PC-9 (cell line): ENCODE measurements at regions not wholly inside any gene's neighbourhood (a gene's known extent, or its start where the extent isn't known, plus 50 kb on each side); places are given as distances from the start of the nearest gene placed in this dataset.

Experiments used
- BruUV-seq: library from RNA; stranded (reverse); fragments of 400-500 nt; replicated peaks from 2 replicates; lab custom pipeline; 2021; lab: Mats Ljungman, UMichigan
- CTCF ChIA-PET: fragments of 300-600 bp; sonication (Branson Sonifier 250); formaldehyde crosslinking; loops from one replicate; lab custom pipeline; 2022; ENCODE audit warnings: antibody characterized with exemption; lab: Charles Lee
- POLR2A ChIA-PET: fragments of 300-600 bp; sonication (Branson Sonifier 250); formaldehyde crosslinking; loops from one replicate; lab custom pipeline; 2022; ENCODE audit warnings: antibody characterized with exemption; ENCODE audit not compliant: unreplicated experiment; lab: Charles Lee
- DNase-seq, 2 experiments: peaks; one replicate each; pipeline versions ENCODE4 v3.0.0 to v3.0.0-alpha.2; 2015 to 2022; ENCODE audit warnings: mixed read lengths in 1 of 2
- H2AFZ ChIP-seq: fragments of 200-600 bp; sonication (generic); 2 replicates; pipeline ENCODE4 v1.8.1; 2017; ENCODE audit warnings: antibody characterized with exemption
- H3F3A ChIP-seq: fragments of 200-600 bp; sonication (generic); 2 replicates; pipeline ENCODE4 v1.8.1; 2017; ENCODE audit warnings: antibody characterized with exemption, mild to moderate bottlenecking, low read depth; ENCODE audit not compliant: insufficient read depth
- H3K27ac ChIP-seq: fragments of 200-600 bp; sonication (generic); 2 replicates; pipeline ENCODE4 v1.6.1; 2016; ENCODE audit warnings: mixed run types
- H3K27me3 ChIP-seq: fragments of 200-600 bp; sonication (generic); 2 replicates; pipeline ENCODE4 v1.6.1; 2016; ENCODE audit warnings: low read depth, mixed run types; ENCODE audit not compliant: insufficient read depth
- H3K36me3 ChIP-seq: fragments of 200-600 bp; sonication (generic); 2 replicates; pipeline ENCODE4 v1.6.1; 2016; ENCODE audit warnings: low read depth, mixed run types
- H3K4me1 ChIP-seq: fragments of 200-600 bp; sonication (generic); replicated peaks from 2 replicates; pipeline ENCODE4 v1.6.1; 2016; ENCODE audit warnings: mixed run types; ENCODE audit not compliant: insufficient read depth
- H3K4me2 ChIP-seq: fragments of 200-600 bp; sonication (generic); 2 replicates; pipeline ENCODE4 v1.6.1; 2017; ENCODE audit warnings: mixed run types
- H3K4me3 ChIP-seq: fragments of 200-600 bp; sonication (generic); 2 replicates; pipeline ENCODE4 v1.6.1; 2016; ENCODE audit warnings: mixed run types
- H3K79me2 ChIP-seq: fragments of 200-600 bp; sonication (generic); 2 replicates; pipeline ENCODE4 v1.6.1; 2017; ENCODE audit warnings: low read depth, mixed run types
- H3K9me2 ChIP-seq: fragments of 200-600 bp; sonication (generic); 2 replicates; pipeline ENCODE4 v1.8.1; 2017; ENCODE audit warnings: mild to moderate bottlenecking; ENCODE audit not compliant: insufficient read depth
- H3K9me3 ChIP-seq: fragments of 200-600 bp; sonication (generic); 2 replicates; pipeline ENCODE4 v1.8.1; 2016; ENCODE audit warnings: low read depth; ENCODE audit not compliant: insufficient read depth
- H4K20me1 ChIP-seq: fragments of 200-600 bp; sonication (generic); 2 replicates; pipeline ENCODE4 v1.8.1; 2017; ENCODE audit not compliant: insufficient read depth
- EZH2 ChIP-seq: fragments of 200-600 bp; sonication (generic); IDR thresholded peaks from 2 replicates; pipeline ENCODE4 v1.8.0; 2017; ENCODE audit warnings: antibody characterized with exemption, low read depth
- intact Hi-C: fragments of 100-400 bp; cut with micrococcal nuclease; formaldehyde crosslinking; loops from one replicate; pipeline ENCODE4 v1.10.0; 2022; ENCODE audit not compliant: unreplicated experiment
- TF ChIP-seq, protein P1 (sequence below): fragments of 200-600 bp; sonication (generic); conservative IDR thresholded peaks from 2 replicates; pipeline ENCODE4 v1.6.1; 2017; ENCODE audit warnings: mixed run types, antibody characterized with exemption, mild to moderate bottlenecking, moderate library complexity

DNA sequence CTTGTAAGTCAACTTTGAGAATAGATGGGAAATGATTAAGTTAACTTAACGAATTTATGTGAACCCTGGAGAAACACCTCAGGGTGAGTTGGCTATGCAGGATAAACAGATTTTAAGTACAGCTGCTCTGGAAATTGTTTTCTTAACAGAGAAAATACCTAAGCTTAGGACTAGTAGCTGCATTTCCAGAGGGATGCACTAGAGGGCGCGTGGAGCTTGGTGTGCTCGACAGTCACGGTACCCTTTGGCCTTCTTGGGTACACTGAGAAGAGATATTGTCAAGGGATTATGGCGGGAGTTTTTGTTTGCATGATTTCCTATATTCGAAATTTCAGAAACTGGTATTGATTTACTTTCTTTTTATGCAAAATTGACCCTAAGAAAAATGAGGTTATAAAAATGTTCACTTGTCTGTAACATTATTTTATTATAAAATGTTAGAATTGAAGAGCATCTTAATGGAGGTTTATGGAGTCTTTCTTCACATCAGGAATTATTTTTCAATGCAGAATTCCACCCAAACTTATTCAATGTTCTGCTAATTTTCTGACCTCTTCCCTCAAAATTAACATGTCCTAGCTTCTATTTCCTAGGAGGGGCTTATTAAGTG is 58.4 kb upstream of the MYO3A start:
- DNase-seq, result peak in 1 of 2 experiments; percentile 37
- no peaks in the 10 kb centered on the region for H3F3A ChIP-seq
- intact Hi-C loops, result loop anchor here (1.0 to 5.0 kb wide), 3 partner anchors 392 to 1007 kb away; no protein-coding TSS in a partner anchor
- no peaks in the 10 kb centered on the region for H3K79me2 ChIP-seq
- ChIA-PET CTCF (interaction anchor here (0.5 kb wide), 1 partner anchor 684 kb away, joined by 8 read pairs; no protein-coding TSS in a partner anchor), POLR2A (no interaction called here)
- H3K27me3 ChIP-seq, result no peaks in the 10 kb centered on the region
- no peaks in the 10 kb centered on the region for H3K9me2 ChIP-seq
- no peaks in the 10 kb centered on the region for H3K4me1 ChIP-seq
- TF ChIP-seq EZH2, result no peak
- TF ChIP-seq, protein P1, sequence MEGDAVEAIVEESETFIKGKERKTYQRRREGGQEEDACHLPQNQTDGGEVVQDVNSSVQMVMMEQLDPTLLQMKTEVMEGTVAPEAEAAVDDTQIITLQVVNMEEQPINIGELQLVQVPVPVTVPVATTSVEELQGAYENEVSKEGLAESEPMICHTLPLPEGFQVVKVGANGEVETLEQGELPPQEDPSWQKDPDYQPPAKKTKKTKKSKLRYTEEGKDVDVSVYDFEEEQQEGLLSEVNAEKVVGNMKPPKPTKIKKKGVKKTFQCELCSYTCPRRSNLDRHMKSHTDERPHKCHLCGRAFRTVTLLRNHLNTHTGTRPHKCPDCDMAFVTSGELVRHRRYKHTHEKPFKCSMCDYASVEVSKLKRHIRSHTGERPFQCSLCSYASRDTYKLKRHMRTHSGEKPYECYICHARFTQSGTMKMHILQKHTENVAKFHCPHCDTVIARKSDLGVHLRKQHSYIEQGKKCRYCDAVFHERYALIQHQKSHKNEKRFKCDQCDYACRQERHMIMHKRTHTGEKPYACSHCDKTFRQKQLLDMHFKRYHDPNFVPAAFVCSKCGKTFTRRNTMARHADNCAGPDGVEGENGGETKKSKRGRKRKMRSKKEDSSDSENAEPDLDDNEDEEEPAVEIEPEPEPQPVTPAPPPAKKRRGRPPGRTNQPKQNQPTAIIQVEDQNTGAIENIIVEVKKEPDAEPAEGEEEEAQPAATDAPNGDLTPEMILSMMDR, result peak; percentile 84
- H3K4me2 ChIP-seq, result no peak overlapping the region
- H2AFZ ChIP-seq, result no peak overlapping the region
- H4K20me1 ChIP-seq, result no peaks in the 10 kb centered on the region
- H3K4me3 ChIP-seq, result no peak overlapping the region
- no peaks in the 10 kb centered on the region for H3K36me3 ChIP-seq
- BruUV-seq, result no TSS peak
- no peaks in the 10 kb centered on the region for H3K9me3 ChIP-seq
- no peak overlapping the region for H3K27ac ChIP-seq

DNA sequence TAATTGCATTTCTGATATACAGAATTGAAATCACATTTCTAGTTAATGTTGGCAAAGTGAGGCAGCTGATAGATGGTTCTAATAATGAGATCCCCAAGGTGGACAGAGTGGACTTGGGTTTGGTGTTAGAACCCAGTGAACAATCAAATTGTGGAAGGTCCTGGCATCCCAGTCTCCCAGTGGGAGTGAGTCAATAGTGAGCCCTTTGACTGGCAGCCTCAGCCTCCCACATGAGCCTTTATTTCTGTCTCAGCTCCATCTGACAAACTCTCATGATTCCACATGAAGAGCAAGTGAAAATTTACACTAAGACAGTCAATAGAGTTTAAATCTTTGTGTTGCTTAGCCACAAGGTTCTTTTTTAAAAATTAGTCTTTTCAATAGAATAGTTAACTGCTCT is 56.7 kb upstream of the MYO3A start:
- Histone ChIP-seq H2AFZ (no peak overlapping the region), H3K4me2 (no peak overlapping the region), H3K27ac (no peak overlapping the region), H3K27me3 (no peaks in the 10 kb centered on the region), H3K4me3 (no peak overlapping the region), H4K20me1 (no peaks in the 10 kb centered on the region), H3K4me1 (no peaks in the 10 kb centered on the region), H3K9me2 (no peaks in the 10 kb centered on the region), H3K36me3 (no peaks in the 10 kb centered on the region), H3K79me2 (no peaks in the 10 kb centered on the region), H3K9me3 (no peaks in the 10 kb centered on the region), H3F3A (no peaks in the 10 kb centered on the region)
- intact Hi-C loops, result loop anchor here (5.0 kb wide), 2 partner anchors 390 to 1005 kb away; no protein-coding TSS in a partner anchor
- ChIA-PET CTCF (no interaction called here), POLR2A (no interaction called here)
- DNase-seq, result no peak
- TF ChIP-seq, protein P1, result no peak
- TF ChIP-seq EZH2, result no peak
- no TSS peak for BruUV-seq
